ENCODE measurements at regions not wholly inside any gene's neighbourhood (a gene's known extent, or its start where the extent isn't known, plus 50 kb on each side); places are given as distances from the start of the nearest gene placed in this dataset.

- no peak for DNase-seq
Observed at GRCh38 chr11:37560346-37560745, 962.3 kb upstream of the RAG2 start.

DNA sequence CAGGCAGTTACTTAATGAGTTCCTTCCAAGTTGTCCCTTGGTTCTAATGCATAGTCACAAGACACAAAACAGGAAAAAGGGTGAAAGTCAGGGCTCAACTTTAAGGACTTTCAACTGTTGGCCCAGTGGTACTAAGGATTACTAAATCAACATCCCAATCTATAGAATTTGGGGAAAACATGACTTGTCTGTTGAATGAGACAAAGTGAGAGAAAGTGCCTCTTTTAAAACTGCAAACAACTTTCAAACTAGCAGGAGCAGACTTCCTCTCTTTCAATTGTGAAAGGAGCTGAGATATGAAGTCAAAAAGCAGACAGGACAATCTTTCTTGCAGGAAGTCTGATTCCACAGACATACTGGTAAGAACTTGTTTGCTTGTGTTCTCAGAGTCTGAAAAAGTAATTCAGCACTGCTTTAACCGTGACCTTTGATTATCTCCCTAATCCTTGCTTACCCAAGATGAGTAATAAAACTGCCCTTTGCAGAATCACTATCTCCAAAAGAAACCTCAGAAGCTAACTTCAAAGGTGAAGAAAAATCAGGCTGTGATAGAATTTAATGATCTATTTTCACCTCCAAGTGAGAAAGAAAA, 960.7 kb upstream of the RAG2 start:
- DNase-seq: no peak

DNA sequence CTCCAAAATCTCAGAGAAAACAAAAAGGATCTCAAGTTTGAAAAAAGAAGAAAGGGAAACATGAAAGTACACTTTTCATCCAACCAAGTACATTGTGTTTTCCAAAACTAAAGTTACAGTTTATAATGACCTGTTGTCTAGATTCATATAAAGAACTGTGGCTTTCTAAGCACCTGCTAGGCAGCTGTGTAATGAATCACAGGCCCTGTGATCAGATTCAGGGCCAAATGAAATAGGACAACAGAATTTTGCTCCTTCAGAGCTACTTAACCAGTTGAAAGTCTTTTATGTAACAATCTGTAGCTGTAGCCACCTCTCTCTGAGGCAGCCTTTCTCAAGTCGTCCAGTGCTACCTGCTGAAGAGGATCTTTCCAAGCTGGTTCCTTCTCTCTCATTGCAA, 960.0 kb upstream of the RAG2 start:
- no peak for DNase-seq

DNA sequence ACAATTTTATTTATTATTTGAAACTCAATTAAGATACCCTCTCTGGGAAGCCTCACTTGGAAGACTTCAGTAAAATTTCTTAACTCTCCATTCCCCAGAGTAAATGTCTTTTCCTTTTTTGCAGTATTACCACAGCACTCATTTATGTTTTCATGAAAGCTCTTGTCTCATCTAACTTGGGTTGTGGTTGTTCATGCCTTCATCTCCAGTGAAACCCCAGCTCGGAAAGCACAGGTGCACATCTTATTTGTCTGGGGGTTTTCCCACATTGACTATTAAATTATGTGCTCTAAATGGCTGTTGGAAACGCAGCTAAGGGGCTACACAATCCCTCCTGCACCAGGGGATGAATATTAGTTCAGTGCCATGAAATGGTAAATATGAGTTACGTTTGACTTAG, 954.2 kb upstream of the RAG2 start:
- no peak for DNase-seq

DNA sequence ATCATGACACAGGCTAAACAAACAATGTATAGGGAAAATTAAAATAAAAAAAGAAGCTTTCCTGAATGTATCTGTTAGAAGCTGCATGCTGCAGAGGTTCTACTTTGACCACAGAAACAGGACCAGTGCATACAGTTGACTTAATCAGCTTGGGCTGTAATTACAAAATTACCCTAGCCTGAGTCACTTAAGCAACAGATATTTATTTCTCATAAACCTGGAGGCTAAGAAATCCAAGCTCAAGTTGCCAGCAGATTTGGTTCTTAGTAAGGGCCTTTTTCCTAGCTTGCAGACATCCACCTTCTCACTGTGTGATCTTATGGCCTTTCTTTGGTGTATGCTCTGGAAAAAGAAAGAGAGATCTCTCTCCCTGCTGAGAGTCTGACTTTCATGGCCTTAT, 946.5 kb upstream of the RAG2 start:
- no peak for DNase-seq

DNA sequence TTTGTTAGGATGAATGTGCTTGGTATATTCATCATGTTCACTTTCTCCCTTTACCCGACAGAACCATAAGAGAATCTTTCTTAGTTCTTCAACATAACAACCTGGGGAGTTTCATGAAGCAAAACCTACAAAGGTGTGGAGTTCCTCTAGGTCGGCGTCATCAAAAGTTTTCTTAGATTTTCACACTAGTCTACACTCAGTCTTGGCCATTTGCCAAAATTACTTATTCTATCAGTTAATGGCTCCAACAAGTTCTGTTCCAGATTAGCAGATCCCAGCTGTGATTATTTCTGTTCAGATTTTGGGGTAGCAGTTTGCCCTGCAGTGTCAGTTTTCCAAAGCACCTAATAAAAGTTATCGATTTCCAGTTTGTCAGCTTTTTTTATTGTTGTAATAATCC, 935.8 kb upstream of the RAG2 start:
- DNase-seq: no peak

DNA sequence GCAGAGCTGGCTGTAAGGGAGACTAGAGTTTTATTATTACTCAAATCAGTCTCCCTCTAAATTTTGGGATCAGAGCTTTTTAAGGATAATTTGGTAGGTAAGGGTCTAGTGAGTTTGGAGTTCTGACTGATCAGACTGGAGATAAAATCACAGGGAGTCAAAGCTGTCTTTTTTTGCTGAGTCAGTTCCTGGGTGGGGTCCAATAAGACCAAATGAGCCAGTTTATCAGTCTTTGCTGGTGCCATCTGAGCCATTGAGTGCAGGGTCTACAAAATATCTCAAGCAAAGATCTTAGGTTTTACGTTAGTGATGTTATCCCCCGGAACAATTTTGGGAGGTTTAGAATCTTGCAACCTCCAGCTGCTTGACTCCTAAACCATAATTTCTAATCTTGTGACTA, 935.1 kb upstream of the RAG2 start:
- DNase-seq: no peak

- no peak for DNase-seq
Observed at GRCh38 chr11:37532271-37532670, 934.2 kb upstream of the RAG2 start.

DNA sequence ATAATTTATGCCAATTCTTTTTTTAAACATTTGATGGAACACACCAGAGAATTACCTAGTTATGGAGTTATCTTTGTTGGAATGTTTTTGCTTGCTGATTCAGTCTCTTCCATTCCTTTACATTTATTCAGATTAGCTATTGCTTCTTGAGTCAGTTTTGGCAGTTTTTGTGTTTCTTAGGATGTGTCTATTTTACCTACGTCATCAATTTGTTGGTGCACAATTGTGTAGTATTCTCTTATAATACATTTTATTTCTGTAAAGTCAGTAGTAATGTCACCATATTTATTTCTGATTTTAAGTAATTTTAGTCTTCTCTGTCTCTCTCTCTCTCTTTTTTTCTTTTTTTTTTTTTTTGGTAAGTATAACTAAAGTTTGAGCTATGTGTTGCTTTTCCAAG, 929.5 kb upstream of the RAG2 start:
- no peak for DNase-seq

DNA sequence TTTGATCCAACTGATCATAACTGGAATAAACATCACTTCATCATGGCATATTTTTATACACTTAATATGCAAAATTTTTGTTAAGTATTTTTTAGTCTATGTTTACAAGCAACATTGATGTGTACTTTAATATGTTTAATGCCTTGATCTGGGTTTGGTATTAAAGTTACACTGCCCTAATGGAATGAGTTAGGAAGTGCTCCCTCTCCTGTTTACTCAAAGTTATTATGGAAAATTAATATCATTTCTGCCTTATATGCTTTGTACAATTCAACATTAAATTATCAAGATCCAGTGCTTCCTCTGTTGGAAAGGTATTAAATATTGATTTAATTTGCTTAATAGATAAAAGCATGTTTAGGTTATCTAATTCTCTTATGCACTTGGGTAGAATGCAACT, 927.3 kb upstream of the RAG2 start:
- DNase-seq: no peak

- DNase-seq: no peak
Observed at GRCh38 chr11:37519781-37520180, 921.7 kb upstream of the RAG2 start.

DNA sequence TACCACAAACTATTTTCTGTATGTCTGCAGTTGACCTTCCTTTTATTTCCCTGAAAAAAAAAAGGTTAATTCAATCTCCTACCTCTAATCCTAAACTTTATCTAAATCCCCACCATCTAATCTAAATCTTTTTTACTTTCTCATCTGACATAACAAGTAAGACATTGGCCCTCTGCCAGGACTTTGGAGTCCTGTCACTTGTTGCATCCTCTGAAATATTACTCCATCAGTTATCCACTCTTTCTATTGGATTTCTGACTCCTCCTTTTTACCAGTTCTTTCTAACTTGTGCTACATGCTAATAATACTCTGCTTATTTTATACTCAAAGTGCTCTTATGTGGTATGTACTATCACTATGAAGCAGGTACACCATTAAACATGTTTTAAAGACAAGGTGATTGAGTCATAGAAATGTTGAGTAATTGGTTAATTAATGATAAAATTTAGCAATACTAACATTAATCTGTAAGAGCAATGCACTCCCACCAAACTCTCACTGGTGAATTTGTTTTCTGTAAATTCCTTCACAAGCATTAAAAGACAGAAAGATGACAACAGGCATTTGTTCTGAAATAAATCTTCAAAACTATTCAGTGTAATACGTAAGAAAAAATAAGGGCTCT, 914.2 kb upstream of the RAG2 start:
- no peak for DNase-seq

GRCh38 chr11:37511425-37511933, 913.4 kb upstream of the RAG2 start:
- DNase-seq: no peak

GRCh38 chr11:37509506-37509905, 911.5 kb upstream of the RAG2 start:
- DNase-seq: no peak

DNA sequence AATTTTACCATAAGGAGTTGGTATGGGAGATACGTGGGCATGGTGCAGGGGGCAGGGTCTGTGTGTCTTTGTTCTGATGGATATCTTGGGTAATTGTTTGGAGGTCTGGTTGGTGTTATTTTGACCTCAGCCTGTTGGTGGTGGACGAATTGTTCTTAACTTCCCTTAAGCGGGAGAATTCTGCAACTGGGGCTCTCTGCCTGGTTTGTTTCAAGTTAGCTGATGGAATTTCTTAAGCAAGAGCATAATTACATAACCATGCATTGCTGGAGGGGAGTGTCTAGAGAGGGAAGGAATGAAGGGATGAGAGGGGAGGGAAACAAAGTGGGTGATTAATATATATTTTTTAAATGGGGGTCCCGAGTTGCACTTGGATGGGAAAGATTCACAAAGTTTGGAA, 908.5 kb upstream of the RAG2 start:
- DNase-seq: no peak

DNA sequence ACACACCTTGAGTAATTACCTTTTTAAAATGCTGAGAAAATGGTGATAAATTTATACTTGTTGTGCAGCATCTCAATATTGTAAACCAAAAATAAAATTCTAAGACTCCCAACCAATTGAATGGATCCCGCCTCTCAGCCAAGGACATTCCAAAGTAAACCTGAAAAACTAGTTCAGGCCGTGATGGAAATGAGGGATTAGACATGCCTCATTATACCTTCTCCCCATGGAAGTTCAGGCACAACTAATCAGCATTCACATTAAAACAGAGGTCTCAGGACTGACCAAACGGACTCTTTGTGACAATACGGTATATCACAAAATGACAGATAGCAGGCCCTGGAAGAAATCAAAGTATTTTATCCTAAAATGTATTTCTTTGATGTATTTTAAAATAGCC, 907.4 kb upstream of the RAG2 start:
- no peak for DNase-seq

GRCh38 chr11:37504921-37505320, 906.9 kb upstream of the RAG2 start:
- DNase-seq: no peak

GRCh38 chr11:37504060-37504611, 906.1 kb upstream of the RAG2 start:
- DNase-seq: no peak

DNA sequence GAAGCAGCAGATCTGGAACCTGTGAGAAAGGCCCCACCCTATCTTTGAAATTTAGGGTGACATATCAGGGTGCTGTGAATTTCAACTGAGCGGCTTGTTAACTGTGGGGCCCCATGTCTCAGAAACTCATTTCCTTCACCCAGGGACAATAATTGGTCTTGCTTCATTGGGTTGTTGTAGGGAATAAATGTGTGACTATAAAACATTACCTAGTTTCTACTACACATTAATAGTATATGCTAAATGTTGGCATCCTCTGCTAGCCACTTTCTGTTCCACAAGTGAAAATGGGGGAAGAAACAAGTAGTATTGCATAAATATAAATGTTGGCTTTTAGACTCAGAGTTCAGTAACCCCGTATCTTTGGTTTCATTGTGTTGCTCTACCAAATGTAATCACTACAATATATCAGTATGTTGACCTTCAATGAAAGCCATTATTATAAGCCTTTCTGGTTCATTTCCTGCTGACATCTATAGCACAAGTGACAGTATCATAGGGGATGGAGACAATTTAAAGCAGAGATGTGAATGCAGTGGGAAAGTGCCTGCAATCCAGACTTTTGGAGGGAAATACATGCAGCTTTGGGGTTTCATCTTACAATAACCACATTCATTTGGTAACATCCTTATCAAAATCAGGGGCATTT, 905.5 kb upstream of the RAG2 start:
- DNase-seq: no peak

- no peak for DNase-seq
Observed at GRCh38 chr11:37502202-37502601, 904.2 kb upstream of the RAG2 start.

DNA sequence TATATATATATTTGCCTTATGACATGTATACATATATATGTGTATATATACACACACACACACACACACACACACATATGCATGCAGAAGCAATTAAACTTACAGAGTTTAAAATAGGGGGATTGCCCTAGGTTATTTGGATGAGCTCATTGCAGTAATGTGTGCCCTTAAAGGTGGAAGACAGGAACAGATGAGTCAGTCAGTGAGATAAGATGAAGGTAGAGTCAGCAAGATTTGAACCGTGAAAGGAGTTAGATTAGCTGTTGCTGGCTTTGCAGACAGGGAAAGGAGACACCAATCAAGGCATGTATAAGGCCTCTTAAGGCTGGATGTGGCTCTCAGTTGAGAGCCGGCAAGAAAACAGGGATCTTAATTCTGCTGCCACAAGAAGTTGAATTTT, 902.4 kb upstream of the RAG2 start:
- DNase-seq: no peak

GRCh38 chr11:37497326-37497725, 899.3 kb upstream of the RAG2 start:
- no peak for DNase-seq

GRCh38 chr11:37496201-37496600, 898.2 kb upstream of the RAG2 start:
- DNase-seq: no peak

GRCh38 chr11:37484298-37484697, 886.3 kb upstream of the RAG2 start:
- DNase-seq: no peak
